ENCODE measurements at regions not wholly inside any gene's neighbourhood (a gene's known extent, or its start where the extent isn't known, plus 50 kb on each side); places are given as distances from the start of the nearest gene placed in this dataset.
A peak's percentile ranks its signal among the peaks of the same experiment; 100 is the strongest.

DNA sequence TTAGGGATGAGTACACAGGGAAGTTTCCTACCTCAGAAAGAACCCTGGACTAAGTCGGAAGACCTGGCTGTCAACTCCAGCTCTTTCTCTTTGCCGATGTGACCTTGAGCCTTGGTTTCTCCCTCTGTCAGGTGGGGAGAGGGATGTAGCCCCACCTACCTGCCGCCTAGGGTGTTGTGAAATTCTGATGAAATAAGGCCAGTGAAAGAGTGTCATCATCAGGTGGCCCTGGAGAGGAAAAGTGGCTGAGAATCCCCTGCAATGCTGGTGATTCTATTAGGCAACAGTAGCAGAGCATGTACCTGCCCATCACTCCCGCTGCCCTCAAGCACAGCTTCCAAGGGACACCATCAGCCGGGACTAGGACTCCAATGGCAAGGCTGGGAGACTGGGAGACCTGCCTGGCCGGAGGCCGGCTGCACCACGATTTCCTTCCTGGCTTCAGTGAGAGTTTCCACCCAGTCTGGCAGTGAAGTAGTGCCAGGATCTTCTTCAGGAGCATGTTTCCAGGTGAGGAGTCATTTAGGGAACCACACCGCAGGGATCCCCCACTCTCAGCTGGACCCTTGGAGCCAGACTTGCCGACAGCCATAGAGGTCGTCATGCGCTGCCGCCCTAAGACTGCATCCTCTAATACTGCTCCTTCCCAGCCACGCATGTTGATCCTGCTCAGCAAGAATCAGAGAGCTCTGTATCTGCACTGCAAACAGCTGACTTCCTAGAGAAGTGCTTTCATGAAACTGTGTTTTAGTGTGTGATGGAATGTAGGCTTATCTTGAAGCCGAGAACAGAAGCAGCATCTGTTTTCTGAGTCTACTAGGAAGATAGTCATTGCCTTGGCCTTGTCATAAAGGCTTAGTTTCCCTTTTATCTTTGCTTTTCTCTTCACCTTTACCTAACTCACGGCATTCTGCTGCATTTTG lies 88.0 kb upstream of the F3 start:
- no peak for ATAC-seq
- no peak for DNase-seq (ENCODE audit: low spot score)
- intact Hi-C loops (cut with DNase I), result no loop called here

DNA sequence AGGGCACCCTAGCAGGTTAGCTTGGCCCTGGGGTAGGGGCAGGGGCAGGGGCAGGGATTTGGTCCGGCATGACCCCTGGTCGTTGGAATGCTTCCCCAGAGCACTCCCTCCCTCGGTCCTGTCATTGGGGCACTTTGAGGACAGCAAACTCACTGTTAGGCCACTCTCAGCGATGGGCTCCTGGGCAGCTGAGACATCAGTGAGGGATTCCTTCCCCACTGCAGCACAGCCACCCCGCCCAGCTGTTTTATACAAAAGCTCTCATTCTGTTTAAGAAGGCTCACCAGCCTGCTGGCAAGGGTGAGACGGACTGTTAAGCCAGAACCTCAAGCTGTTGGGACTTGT lies 86.9 kb upstream of the F3 start:
- intact Hi-C loops (cut with DNase I), result no loop called here
- ATAC-seq, result no peak
- no peak for DNase-seq (ENCODE audit: low spot score)

DNA sequence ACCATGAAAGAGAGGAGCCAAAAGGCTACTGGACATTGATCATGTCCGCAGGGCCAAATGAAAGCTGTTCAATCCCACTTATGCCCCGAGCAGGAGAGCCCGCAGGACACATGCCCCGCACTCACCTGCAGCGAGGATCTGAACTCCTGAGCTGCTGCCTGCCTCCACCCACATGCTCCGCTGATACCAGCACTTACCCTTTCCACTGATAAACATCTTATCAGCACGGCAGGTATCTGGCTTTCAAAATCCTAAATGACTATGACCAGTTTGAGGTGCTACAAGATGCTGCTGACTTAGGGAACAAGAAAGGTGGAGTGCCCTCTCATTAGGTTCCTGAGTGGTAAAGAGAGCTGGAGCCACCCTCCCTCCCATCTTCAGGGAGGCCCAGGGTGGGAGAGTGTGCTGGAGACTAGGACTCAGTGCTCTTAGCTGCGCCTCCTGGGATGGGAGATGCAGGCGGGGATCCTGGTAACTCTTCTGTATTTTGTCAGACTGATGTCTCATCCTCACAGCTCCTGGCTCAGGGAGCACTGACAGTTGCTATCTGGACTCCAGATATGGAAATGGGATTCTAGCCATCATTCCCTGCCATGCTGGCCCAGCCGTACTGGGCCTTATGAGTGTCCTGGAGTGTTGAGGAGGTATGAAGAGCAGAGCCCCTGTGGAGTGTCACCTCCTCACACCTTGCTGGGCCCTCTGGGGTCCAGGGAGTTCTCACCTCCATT lies 86.4 kb upstream of the F3 start:
- DNase-seq (ENCODE audit: low spot score) (no peak), ATAC-seq (no peak)
- intact Hi-C loops (cut with DNase I), result no loop called here

- no peak for ATAC-seq
- intact Hi-C loops (cut with DNase I), result no loop called here
- DNase-seq (ENCODE audit: low spot score), result no peak
Measured at GRCh38 chr1:94624203-94624602, 82.6 kb upstream of the F3 start.

DNA sequence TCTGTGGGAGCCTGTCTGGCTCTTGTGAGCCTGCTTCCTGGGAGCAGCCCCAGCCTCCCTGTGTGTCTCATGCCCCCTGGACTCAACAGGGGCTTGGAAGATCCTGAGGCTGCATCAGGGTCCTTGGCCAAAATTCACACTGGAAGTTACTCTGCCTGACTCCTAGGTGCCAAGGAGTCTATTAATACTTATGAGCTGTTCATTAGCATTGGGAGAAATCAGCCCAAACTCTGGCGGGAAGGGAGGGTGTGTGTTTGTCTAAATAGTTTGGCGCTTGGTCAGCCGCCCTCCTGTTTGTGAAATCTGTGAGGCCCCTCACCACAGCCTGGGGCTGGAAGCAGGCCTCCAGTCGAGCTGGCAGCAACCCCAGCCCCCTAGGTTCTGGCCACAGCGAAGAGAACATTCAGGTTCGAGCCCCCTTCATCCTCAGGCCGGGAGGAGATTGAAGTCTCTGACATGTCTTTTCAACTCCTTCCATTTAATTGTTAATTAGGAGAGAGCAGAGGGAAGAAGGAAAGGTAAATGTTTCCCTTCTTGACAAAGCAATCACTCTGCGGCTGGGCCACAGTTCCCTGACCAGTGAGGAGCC lies 82.1 kb upstream of the F3 start:
- intact Hi-C loops (cut with DNase I), result no loop called here
- ATAC-seq, result no peak

GRCh38 chr1:94622757-94623156 lies 81.2 kb upstream of the F3 start:
- peak; percentile 33 for ATAC-seq
- intact Hi-C loops (cut with DNase I), result no loop called here
- DNase-seq (ENCODE audit: low spot score), result no peak

More for the DNA sequence above, 82.1 kb upstream of the F3 start:
- DNase-seq (ENCODE audit: low spot score), result no peak

GRCh38 chr1:94621802-94622201 lies 80.2 kb upstream of the F3 start:
- intact Hi-C loops (cut with DNase I), result no loop called here

GRCh38 chr1:94621395-94621794 lies 79.8 kb upstream of the F3 start:
- intact Hi-C loops (cut with DNase I), result no loop called here
- ATAC-seq (peak; percentile 26), DNase-seq (ENCODE audit: low spot score) (no peak)

More at GRCh38 chr1:94621802-94622201, 80.2 kb upstream of the F3 start:
- DNase-seq (ENCODE audit: low spot score) (no peak), ATAC-seq (peak; percentile 36)

- intact Hi-C loops (cut with DNase I), result no loop called here
- ATAC-seq (no peak), DNase-seq (ENCODE audit: low spot score) (no peak)
Measured at GRCh38 chr1:94620345-94621031, 78.9 kb upstream of the F3 start.

GRCh38 chr1:94619731-94620130 lies 78.2 kb upstream of the F3 start:
- intact Hi-C loops (cut with DNase I), result no loop called here
- DNase-seq (ENCODE audit: low spot score) (no peak), ATAC-seq (no peak)

- no peak for DNase-seq (ENCODE audit: low spot score)
- no peak for ATAC-seq
- intact Hi-C loops (cut with DNase I), result no loop called here
Measured at GRCh38 chr1:94617957-94618739, 76.6 kb upstream of the F3 start.

DNA sequence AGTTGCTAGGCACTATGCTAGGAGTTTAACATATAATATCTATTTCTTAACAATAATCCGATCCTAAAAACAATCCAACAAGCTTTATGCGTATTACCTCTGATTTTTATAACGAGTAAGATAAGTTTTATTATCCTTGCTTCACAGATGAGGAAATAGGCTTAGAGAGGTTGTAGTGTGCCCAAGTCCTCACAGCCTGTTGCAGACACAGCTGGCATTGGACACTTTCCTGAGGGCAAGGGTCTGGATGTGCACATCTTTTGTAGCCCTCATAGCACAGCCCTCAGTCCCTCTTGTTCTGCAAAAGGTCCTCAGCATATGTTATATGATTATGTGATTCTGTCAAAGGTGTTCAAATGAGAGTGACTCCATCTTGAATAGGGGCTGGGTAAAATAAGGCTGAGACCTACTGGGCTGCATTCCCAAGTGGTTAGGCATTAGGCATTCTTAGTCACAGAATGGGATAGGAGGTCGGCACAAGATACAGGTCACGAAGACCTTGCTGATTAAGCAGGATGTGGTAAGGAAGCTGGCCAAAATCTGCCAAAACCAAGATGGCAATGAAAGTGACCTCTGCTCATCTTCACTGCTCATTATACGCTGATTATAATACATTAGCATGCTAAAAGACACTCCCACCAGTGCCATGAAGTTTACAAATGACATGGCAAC lies 75.7 kb upstream of the F3 start:
- intact Hi-C loops (cut with DNase I), result no loop called here
- ATAC-seq (no peak), DNase-seq (ENCODE audit: low spot score) (no peak)

GRCh38 chr1:94616506-94616905 lies 74.9 kb upstream of the F3 start:
- intact Hi-C loops (cut with DNase I), result no loop called here
- no peak for DNase-seq (ENCODE audit: low spot score)
- no peak for ATAC-seq

DNA sequence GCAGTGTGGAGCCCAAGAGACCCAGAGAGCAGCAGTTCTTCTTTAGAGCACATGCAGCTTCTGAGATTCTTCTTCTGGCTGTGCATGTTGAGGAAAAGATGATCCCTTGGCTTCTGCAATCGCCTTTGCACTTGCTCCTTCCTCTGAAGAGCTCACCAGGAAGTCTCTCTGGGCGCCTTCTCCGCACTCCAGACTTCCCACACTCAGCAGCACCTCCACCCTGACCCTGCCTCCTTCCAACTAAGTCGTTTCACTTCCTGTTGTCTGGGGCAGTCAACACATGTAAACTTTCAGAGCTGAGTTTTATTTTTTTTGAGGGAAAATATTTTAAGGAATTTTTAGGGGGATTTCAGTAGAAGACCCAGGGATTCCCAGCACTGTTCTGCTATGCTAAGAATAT lies 73.4 kb upstream of the F3 start:
- intact Hi-C loops (cut with DNase I), result no loop called here
- ATAC-seq (peak; percentile 60), DNase-seq (ENCODE audit: low spot score) (no peak)

DNA sequence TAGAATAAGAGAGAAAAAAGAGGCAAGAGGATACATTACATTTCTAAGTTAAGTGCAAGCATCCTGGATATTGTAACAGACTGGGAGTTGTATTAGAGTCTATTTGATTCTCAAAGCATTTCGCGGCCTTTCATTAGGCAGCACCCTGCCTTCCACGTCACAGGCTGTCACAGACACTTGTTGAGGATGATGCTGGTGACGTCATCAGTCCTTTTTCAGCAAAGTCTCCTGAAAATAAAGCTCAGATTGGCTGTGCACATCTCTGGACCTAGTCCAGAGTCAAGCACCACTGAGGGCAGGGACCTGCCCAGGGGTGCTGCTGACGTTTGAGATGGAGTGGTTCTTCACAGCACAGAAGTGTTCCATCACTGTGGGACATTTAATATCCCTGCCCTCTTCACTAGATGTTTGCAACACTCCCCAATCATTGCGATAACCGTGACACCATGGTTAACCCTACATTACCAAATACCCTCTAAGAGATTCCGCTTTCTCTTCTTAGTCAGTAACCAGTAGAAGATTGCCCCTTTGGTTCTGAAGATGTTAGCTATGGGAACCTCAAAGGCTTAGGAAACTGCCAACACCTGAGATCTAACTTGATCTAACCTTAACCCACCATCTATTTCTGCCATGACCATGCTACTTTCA lies 72.7 kb upstream of the F3 start:
- no peak for DNase-seq (ENCODE audit: low spot score)
- ATAC-seq, result no peak
- intact Hi-C loops (cut with DNase I), result no loop called here

GRCh38 chr1:94612525-94613204 lies 71.1 kb upstream of the F3 start:
- no peak for DNase-seq (ENCODE audit: low spot score)
- ATAC-seq, result peak; percentile 72
- intact Hi-C loops (cut with DNase I), result no loop called here

All from sciatic nerve (tissue), 2 donors.